Muscle of arm (tissue), 1 donor: ENCODE measurements at regions not wholly inside any gene's neighbourhood (a gene's known extent, or its start where the extent isn't known, plus 50 kb on each side); places are given as distances from the start of the nearest gene placed in this dataset.
"Not testable (repeated sequence)": the region's sequence is repeated elsewhere in the genome, so short reads cannot be mapped to it uniquely, and the experiment has no call there.

ENCODE experiments used
- DNase-seq: peaks from one replicate; pipeline ENCODE4 v3.0.0-alpha.2; 2013

DNA sequence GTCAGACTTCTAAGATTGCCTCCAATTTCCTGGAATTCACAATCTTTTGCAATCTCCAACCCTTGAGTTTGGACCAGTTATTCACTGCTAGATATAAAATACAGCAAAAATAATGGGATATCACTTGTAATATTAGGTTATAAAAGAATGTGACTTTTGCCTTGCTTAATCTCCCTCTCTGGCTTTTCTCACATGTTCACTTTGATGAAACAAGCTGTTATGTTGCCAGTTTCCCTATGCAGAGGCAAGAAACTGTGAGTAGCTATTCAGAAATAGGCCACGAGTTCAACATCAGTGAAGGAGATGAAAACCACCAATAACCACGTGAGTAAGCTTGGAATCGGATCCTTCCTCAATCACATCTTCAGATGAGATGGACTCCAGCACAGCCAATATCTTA is 842.7 kb downstream of the RNF144A start:
- DNase-seq: no peak

- DNase-seq: not testable (repeated sequence)
These were observed 846.2 kb downstream of the RNF144A start for GRCh38 chr2:7763418-7763817.

- no peak for DNase-seq
These were observed 848.0 kb downstream of the RNF144A start for GRCh38 chr2:7765236-7765635.

- no peak for DNase-seq
These were observed 849.0 kb downstream of the RNF144A start for GRCh38 chr2:7766088-7766722.

DNA sequence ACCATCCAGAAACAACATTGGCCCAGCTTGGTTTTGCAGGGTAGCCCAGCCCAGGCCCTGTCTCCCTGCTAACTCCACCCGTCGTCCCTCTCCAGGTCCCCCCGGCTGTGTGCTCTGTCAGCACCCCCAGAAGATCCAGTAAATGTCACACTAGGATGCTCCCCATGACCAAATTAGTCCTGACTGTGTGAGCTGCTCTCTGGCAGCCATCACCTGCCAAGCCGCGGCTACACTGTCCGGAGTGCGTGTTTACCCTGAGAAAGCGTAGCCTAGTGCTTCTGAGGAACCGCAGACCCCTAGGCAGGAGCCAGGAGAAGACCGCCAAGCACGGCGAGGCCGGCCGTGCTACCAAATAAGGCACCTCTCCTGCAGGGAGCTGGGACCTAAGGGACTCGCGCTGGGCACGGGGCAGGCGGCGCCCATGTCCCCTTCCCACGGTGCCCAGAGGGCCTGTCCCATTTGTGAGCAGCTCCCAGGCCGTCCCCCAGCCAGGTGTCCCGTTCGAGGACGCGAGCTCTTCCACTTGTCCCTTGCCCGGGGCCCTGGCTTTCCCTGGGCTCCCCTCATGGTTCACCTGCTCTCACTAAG is 849.9 kb downstream of the RNF144A start:
- DNase-seq: no peak

- no peak for DNase-seq
These were observed 850.7 kb downstream of the RNF144A start for GRCh38 chr2:7767902-7768301.

GRCh38 chr2:7771781-7772180 is 854.6 kb downstream of the RNF144A start:
- no peak for DNase-seq

DNA sequence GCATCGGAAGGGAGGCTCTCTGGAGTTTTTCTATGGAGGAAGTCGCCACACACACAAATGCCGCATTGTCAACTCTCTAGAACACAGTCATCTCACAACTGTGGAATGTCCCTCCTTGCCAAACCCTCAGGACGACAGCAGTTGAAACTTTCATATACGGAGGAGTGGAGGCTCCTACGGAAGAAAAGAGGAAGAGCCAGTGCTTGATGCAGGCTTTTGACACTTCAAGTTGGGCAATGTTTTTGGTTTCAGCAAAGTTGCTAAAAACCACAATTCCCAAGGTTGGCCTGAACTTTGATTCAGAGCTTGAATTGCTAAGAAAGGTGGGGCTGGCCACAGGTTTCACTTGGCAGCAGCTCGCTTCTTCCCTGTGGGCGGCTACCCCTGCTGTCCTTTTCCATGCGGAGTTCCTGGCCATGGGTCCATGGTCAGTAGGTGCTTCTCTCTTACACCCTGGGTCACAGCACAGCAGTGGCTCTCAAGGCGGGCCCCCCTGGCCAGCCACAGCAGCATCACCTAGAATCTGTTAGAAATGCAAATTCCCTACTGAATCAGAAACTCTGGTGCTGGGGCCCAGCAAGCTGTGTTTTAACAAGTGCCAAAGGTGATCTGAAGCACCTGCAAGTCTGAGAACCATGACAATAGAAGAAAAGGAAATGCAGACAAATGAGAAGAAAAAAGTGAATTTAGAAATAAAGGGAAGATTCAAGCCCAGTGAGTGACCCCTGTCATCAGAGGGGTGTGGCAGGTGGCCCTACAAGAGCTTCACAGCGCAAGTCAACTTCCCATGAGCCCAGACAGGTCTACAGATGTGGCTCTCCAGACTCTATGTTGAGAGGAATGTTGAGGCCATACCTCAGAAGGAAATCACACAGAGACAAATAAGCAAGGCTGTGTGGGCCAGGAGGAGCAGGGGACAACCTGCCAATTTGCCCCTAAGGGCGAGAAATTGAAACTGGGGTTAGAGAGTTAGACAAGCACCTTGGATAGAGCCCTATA is 856.4 kb downstream of the RNF144A start:
- DNase-seq: no peak

DNA sequence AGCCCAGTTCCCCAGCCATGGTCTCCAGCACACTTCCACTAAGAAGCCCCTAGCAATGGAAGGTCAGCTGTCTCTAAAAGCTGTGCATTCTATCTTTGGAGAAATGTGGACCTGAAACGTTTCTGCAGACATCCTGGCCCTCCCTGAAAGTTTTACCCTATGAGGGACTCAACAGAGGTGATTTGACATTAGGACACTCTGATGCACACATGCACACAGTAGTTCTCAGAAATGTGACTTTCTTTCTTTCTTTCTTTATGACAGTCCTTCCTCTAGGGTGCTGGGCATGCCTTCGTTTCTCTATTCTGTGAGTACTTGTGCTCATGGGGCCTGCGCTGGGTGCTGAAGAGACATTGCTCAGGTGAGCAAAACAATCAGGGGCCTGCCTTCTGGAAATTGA is 857.3 kb downstream of the RNF144A start:
- DNase-seq: no peak

DNA sequence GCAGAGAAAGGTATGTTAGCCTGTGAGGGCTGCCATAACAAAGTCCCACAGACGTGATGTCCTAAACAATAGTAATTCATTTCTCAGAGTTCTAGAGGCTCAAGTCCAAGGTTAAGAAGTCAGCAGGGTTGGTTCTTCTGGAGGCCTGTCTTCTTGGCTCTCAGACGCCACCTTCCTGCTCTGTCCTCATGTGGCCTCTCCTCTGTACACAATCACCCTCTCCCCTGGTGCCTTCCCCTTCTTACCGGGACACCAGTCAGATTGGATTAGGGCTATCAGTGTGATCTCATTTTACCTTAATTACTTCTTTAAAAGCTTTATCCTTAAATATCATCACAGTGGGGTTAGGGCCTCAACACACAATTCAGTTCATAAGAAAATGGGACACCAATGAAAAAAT is 860.5 kb downstream of the RNF144A start:
- no peak for DNase-seq

- no peak for DNase-seq
These were observed 863.1 kb downstream of the RNF144A start for GRCh38 chr2:7780321-7780720.

- no peak for DNase-seq
These were observed 868.5 kb downstream of the RNF144A start for GRCh38 chr2:7785700-7786099.

DNA sequence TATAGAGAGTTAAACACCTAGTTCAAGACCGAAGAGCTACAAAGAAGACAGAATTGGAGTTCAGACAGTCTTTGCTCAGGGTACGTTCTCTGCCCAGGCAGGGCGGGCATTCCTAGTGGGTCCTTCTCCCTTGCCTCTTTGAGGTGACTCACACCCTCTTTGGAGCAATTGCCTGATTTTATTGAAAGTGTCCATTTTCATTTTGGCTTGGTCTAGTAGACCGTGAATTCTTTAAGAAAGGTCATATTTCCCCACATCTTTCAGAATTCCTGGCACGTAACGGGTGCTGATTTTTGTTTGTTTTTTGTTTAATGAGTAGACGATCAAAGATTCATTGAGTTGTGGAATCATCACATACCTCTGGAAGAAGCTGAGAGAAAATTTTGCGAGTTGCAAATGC is 871.5 kb downstream of the RNF144A start:
- DNase-seq: no peak

- DNase-seq: no peak
These were observed 874.9 kb downstream of the RNF144A start for GRCh38 chr2:7792031-7792651.

DNA sequence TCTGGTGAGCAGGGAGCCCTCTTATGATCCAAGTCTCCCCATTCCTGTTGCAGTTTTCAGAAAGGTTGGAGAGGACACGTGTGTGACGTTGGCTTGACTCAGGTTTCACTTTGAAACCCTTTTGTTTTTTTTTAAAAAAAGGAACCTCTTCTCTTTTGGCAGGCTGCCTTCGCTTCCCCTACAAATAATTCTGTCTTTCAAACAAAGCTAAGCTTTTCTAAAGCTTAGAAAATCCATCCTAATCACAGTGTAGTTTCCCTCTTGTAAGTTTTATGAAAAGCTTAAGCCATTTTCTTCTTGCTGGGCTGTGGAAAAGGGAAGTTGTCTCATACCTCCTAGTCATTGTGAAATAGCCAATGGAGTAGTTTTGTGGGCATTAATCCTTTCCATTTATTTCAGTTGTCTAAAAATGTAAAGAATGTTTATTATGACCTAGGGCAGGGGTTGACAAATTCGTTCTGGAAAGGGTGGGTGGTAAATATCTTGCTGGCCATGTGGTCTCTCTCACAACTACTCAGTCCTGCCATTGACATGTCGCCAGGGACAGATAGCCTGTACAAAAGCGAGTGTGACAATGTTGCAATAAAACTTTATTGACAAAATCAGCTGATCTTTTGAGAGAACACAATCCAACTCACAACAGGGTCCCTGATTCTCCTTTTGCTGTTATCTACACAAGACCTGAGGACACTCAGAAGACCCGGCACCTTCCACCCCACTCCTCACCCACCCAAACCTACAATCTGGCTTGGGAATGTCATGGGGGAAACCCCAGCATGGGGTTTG is 878.8 kb downstream of the RNF144A start:
- DNase-seq: no peak

DNA sequence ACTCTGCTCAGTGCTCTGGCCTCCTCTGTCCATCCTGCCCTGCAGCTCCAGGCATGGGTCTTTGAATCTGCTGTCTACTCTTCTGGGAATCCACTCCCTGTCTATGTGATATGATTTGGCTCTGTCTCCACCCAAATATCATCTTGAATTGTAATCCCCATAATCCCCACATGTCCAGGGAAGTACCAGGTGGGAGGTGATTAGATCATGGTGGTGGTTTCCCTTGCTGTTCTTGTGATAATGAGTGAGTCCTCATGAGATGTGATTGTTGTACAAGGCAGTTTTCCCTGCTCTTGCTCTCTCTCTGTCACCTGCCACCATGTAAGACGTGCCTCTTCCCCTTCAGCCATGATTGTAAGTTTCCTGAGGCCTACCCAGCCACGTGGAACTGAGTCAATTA is 881.8 kb upstream of the ID2 start:
- DNase-seq: no peak

DNA sequence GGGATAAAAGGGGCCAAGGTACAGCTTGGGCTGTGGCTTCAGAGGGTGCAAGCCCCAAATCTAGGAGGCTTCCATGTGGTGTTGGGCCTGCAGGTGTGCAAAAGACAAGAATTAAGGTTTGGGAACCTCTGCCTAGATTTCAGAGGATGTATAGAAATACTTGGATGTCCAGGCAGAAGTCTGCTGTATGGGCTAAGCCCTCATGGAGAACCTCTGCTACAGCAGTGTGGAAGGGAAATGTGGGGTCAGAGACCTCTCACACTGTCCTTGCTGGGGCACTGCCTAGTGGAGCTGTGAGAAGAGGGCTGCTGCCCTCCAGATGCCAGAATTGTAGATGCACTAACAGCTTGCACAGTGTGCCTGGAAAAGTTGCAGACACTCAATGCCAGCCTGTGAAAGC is 880.6 kb upstream of the ID2 start:
- DNase-seq: no peak

DNA sequence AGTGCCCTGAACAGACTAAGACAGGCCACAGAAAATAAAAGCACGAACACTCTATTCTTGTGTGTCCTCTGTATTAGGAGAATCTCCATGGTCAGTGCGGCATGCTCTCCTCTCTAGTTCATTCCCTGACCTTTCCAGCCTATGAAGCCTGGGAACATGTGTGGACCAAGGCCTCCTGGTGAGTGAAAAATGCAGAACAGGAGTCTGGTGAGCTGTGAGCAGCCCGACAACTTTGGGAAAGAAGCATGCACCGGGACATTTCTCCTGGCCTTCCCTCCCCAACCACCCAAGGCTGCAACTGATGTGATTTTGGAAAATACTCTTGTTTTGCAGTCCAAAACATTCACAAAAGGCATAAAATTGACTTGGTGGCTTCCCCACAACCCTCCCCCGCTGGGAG is 878.3 kb upstream of the ID2 start:
- no peak for DNase-seq

- no peak for DNase-seq
These were observed 872.2 kb upstream of the ID2 start for GRCh38 chr2:7809640-7810039.

DNA sequence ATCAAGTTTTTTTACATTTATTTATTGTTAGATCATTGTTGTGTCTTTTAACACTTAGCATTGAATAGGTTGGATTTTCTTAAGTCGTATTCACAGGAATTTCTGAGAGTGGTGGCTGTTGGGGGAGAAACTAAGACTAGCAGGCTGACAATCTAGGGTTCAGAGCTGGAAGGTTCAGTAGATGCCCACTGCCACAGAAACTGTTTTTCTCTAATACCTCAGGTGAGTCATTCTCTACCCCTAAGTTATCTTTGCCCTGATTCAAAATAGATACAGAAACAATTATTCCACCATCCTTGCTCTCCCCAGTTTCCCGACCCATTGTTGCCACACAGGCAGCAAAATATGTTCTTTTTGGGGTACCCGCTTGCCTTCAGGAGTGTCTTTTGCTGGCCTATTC is 870.8 kb upstream of the ID2 start:
- no peak for DNase-seq

- DNase-seq: no peak
These were observed 869.4 kb upstream of the ID2 start for GRCh38 chr2:7812231-7812995.
